ENCODE measurements at regions not wholly inside any gene's neighbourhood (a gene's known extent, or its start where the extent isn't known, plus 50 kb on each side); places are given as distances from the start of the nearest gene placed in this dataset.

DNA sequence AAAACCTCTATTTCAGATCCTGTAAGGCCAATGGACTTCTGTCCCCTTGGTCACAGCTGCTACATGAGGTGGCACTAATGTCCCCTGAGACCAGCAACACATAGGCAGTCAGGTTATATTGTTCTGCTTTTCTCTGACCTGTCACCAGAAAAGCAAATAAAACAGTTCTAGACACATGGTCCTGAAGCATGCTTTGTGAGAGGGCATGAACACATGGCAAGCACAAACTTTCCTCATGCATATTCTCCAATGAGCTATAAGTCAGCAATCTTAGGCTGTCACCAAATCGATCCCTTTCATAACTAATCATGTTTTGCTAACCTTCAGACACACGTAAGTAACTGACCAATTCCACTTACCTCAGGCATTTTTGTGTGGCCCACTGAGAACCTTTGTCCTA, 225.4 kb upstream of the ZC3H12C start:
- Mint-ChIP-seq H3K9me3 (no peaks in the 10 kb centered on the region), H3K4me3 (no peak overlapping the region), H3K27ac (no peak overlapping the region), H3K4me1 (ENCODE audit: low read depth) (no peaks in the 10 kb centered on the region), H3K36me3 (ENCODE audit: low read depth) (no peaks in the 10 kb centered on the region), H3K27me3 (no peaks in the 10 kb centered on the region)
- no peak overlapping the region for H3K27ac ChIP-seq (ENCODE audit: low read depth in 1 of 2, low read length in 2 of 2)
- intact Hi-C loops (cut with DNase I, micrococcal nuclease): no loop called here
- H3K36me3 ChIP-seq (ENCODE audit: insufficient read depth, low read length): no peaks in the 10 kb centered on the region
- DNase-seq (no peak), ATAC-seq (ENCODE audit: poor library complexity) (no peak)
- ChIA-PET CTCF (no interaction called here), POLR2A (no interaction called here)
- TF ChIP-seq, protein P1, sequence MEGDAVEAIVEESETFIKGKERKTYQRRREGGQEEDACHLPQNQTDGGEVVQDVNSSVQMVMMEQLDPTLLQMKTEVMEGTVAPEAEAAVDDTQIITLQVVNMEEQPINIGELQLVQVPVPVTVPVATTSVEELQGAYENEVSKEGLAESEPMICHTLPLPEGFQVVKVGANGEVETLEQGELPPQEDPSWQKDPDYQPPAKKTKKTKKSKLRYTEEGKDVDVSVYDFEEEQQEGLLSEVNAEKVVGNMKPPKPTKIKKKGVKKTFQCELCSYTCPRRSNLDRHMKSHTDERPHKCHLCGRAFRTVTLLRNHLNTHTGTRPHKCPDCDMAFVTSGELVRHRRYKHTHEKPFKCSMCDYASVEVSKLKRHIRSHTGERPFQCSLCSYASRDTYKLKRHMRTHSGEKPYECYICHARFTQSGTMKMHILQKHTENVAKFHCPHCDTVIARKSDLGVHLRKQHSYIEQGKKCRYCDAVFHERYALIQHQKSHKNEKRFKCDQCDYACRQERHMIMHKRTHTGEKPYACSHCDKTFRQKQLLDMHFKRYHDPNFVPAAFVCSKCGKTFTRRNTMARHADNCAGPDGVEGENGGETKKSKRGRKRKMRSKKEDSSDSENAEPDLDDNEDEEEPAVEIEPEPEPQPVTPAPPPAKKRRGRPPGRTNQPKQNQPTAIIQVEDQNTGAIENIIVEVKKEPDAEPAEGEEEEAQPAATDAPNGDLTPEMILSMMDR (IDR thresholded peaks at IDR 0.05): no peak
- H3K9me3 ChIP-seq (ENCODE audit: control insufficient read depth in 1 of 2, insufficient read depth in 1 of 2, low read length in 2 of 2): no peaks in the 10 kb centered on the region
- no peaks in the 10 kb centered on the region for H3K27me3 ChIP-seq (ENCODE audit: control insufficient read depth in 1 of 2, insufficient read depth in 2 of 2, low read length in 2 of 2)
- no peak overlapping the region for H3K4me3 ChIP-seq (ENCODE audit: low read length)
- no peaks in the 10 kb centered on the region for H3K4me1 ChIP-seq (ENCODE audit: insufficient read depth, low read length)

DNA sequence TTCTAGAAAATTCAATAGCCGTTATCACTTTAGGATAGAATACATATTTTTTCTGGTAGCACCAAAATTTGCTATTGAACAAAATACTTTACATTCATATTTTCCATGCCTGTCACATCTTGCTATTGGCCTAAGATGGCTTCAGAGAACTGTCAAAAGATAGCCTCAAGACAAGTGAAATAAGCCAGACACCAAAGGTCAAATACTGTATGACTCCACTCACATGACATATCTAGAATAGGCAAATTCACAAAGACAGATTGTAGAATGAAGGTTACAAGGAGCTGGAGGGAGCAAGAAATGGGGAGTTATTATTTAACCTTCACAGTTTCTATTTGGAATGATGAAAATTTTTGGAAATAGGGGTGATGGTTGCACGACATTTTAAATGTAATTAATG, 223.7 kb upstream of the ZC3H12C start:
- Histone ChIP-seq H3K27ac (ENCODE audit: low read depth in 1 of 2, low read length in 2 of 2) (no peak overlapping the region), H3K27me3 (ENCODE audit: control insufficient read depth in 1 of 2, insufficient read depth in 2 of 2, low read length in 2 of 2) (no peaks in the 10 kb centered on the region), H3K4me1 (ENCODE audit: insufficient read depth, low read length) (no peaks in the 10 kb centered on the region), H3K4me3 (ENCODE audit: low read length) (no peak overlapping the region), H3K9me3 (ENCODE audit: control insufficient read depth in 1 of 2, insufficient read depth in 1 of 2, low read length in 2 of 2) (peaks cover 0 to 3% of the 10 kb centered on the region in 2 experiments), H3K36me3 (ENCODE audit: insufficient read depth, low read length) (no peaks in the 10 kb centered on the region)
- CTCF ChIA-PET: no interaction called here
- ATAC-seq (ENCODE audit: poor library complexity) (no peak), DNase-seq (no peak)
- intact Hi-C loops (cut with DNase I, micrococcal nuclease): no loop called here
- H3K4me1 Mint-ChIP-seq (ENCODE audit: low read depth): no peaks in the 10 kb centered on the region
- H3K27me3 Mint-ChIP-seq: no peaks in the 10 kb centered on the region
- no peaks in the 10 kb centered on the region for H3K36me3 Mint-ChIP-seq (ENCODE audit: low read depth)
- H3K4me3 Mint-ChIP-seq: no peak overlapping the region
- POLR2A ChIA-PET: no interaction called here
- H3K9me3 Mint-ChIP-seq: no peaks in the 10 kb centered on the region
- TF ChIP-seq, protein P1 (IDR thresholded peaks at IDR 0.05): no peak
- H3K27ac Mint-ChIP-seq: no peak overlapping the region

DNA sequence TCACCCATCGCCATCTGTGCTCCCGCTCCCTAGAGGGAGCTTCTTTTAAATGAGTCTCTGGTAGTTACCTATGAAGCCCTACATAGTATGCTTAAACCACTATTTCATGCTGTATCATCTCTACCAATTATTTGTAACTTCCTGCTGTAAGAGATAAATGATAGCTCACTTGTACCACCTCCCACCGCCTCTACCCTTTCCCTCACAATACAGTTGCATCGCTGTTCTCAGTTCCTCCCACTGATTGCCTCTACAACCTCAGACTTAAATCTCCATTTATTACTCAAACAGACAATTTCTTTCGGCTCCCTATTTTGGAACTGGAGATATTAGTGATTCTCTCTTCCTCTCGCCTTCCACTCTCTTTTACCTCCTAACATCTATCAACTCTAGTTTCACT, 222.9 kb upstream of the ZC3H12C start:
- TF ChIP-seq, protein P1 (IDR thresholded peaks at IDR 0.05): no peak
- H3K36me3 Mint-ChIP-seq (ENCODE audit: low read depth): no peaks in the 10 kb centered on the region
- CTCF ChIA-PET: no interaction called here
- H3K4me1 Mint-ChIP-seq (ENCODE audit: low read depth): no peaks in the 10 kb centered on the region
- Histone ChIP-seq H3K9me3 (ENCODE audit: control insufficient read depth in 1 of 2, insufficient read depth in 1 of 2, low read length in 2 of 2) (peaks cover 0 to 3% of the 10 kb centered on the region in 2 experiments), H3K27me3 (ENCODE audit: control insufficient read depth in 1 of 2, insufficient read depth in 2 of 2, low read length in 2 of 2) (no peaks in the 10 kb centered on the region), H3K4me3 (ENCODE audit: low read length) (no peak overlapping the region), H3K4me1 (ENCODE audit: insufficient read depth, low read length) (no peaks in the 10 kb centered on the region), H3K36me3 (ENCODE audit: insufficient read depth, low read length) (no peaks in the 10 kb centered on the region), H3K27ac (ENCODE audit: low read depth in 1 of 2, low read length in 2 of 2) (no peak overlapping the region)
- POLR2A ChIA-PET: no interaction called here
- no peak overlapping the region for H3K4me3 Mint-ChIP-seq
- DNase-seq (no peak), ATAC-seq (ENCODE audit: poor library complexity) (no peak)
- no peaks in the 10 kb centered on the region for H3K9me3 Mint-ChIP-seq
- no peaks in the 10 kb centered on the region for H3K27me3 Mint-ChIP-seq
- intact Hi-C loops (cut with DNase I, micrococcal nuclease): no loop called here
- H3K27ac Mint-ChIP-seq: no peak overlapping the region
